NCI-H1694 treated with DMSO at 0.1 percent for 48 hours (cell line): ENCODE measurements at regions not wholly inside any gene's neighbourhood (a gene's known extent, or its start where the extent isn't known, plus 50 kb on each side); places are given as distances from the start of the nearest gene placed in this dataset.
"Not testable (repeated sequence)": the region's sequence is repeated elsewhere in the genome, so short reads cannot be mapped to it uniquely, and the experiment has no call there.

ENCODE experiments used
- DNase-seq: peaks from one replicate; lab custom pipeline; 2025; lab: John Stamatoyannopoulos, UW

DNA sequence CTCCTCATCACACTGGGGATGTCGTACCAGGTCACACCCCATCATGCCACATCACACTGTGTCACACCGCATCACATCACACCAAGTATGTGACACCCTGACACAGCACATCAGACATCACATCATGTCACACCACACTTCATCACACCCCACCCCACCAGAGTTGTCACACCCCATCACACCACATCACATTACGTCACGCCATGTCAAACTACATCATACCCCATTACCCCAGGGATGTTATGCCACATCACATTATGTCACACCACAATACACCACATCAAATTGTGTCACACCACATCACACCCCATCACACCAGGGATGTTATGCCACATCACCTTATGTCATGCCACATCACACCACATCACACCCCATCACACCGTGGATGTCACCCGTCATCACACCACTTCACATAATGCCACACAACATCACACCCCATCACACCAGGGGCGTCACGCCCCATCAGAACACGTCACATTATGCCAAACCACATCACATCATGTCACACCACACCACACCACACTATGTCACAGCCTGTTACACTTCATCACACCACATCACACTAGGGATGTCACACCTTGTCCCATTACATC is 133.6 kb downstream of the TMEM121 start:
- no peak for DNase-seq

DNA sequence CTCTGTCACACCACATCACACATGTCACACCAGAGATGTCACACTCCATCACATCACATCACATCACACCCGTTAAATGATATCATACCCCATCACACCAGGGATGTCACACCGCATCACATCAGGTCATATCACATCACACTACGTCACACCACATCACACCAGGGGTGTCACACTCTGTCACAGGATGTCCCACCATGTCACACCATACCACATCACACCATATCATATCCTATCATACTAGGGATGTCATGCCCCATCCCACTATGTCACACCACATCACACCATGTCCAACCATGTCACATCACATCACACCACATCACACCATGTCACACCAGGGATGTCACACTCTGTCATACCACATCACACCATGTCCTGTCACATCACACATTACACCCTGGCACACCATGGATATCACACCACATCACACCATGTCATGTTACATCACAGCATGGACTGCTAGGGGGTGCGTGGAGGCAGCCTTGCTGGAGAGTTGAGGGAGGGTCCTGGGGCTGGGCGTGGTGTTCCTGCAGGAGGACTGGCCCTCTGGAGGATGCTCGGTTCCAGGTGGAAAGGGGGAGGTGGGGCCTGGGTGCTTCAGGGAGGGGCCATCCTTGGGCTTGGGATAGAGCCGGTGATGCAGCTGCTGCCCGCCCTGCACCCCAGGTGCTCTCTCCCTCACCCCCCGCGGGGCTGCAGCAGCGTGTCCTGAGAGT is 134.6 kb downstream of the TMEM121 start:
- no peak for DNase-seq

DNA sequence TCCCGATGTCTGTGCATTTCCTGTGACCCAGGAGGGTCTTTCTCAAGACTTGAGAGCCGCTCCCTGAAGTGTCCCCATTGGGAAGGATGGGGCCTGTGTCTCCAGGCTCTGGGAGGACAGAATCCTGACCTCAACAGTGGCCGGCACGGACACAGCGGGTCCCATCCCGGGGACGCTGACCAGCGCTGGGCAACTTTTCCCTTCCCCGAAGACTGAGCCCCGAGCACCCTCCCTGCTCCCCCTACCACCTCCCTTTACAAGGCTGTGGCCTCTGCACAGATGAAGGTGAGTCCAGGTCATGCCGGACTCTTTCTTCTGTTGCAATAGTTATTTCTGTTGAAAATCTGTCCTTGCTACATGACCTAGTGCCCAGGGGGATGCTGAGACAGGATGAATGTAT is 135.7 kb downstream of the TMEM121 start:
- DNase-seq, result not testable (repeated sequence)

DNA sequence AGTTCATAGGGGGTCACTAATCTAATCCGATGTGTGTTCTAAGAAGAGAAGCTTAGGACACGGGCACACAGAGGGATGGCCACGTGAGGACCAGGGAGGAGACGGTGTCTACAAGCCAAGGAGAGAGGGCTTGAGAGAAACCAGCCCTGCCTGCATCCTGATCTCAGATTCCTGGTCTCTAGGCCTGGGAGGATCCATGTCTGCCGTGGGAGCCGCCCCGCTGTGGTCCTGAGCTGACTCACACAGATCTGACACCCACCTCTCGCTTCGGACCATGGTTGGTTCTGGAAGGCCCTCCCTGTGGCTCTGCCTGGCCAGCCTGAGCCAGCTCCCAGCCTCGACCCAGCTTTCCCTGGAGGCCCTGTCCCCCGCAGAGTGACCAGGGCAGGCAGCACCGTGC is 136.2 kb downstream of the TMEM121 start:
- not testable (repeated sequence) for DNase-seq

DNA sequence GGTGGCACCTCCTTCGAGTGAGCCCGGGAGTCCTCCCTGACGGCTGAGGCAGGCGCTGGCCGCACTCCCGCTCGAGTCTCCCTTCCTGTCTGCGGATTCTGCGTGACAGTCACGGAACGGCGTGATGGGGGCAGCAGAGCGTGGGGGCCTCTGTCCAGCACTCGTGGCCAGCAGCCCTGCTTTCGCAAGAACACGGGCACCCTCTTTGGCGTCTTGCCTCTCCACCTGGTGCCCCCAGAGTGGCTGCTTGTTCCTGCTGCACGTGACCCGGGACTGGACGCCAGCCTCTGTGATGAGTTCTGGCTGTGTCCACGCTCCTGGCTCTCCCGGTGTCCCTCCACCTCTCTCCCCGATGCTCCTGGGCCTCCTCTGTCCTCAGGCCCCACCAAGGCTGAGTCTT is 136.9 kb downstream of the TMEM121 start:
- DNase-seq, result not testable (repeated sequence)

DNA sequence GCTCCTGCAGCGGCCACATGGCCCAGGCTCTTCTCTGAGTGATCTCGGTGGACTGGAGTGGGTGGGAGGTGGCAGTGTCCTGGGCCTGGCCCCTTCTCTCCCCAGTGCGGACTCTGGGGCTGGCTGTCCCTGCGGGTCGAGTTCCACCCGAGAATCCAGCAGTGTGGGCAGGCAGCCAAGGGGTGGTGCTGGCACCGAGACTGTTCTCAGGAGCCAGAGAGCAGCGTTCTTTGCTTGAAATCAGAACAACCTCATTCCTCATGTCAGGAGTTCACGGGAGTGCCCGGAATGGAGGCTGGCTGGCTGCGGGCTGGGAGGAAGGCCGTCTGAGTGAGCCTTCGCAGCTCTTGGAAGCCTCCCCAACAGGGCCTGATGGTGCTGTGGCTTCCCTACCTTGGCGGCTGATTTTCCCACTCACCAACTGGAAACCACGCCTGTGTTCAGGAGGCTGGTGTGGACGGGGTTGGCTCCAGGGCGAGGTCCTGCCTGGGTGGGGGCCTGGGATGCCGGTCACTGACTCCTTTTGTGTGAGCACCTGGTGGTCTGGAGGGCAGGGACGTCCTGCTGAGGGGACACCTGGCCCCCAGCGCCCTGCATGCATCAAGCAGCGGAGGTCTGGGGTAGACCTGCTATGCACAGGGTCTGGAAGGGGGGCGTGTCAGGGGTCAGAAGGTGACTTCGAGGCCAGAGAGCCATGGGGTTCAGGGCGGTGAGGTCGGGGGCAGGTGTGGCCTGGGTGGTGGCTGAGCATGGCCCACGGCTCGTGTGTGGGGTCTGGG is 137.6 kb downstream of the TMEM121 start:
- DNase-seq, result not testable (repeated sequence)

DNA sequence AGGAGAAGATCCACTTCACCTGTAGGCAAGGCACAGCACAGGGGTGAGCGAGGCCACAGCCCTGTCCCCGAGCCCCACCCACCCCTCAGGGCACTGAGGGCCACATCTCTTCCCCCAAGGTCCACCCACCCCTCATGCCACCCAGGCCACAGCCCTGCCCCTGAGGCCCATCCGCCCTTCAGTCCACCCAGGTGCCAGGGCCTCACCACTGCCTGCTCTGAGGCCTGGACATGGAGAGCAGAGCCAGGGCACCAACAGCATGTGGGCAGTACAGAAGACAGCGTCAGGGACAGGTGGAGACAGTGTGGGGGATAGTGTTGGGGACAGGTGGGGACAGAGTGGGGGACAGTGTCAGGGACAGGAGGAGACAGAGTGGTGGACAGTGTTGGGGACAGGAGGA is 138.3 kb downstream of the TMEM121 start:
- DNase-seq, result no peak

DNA sequence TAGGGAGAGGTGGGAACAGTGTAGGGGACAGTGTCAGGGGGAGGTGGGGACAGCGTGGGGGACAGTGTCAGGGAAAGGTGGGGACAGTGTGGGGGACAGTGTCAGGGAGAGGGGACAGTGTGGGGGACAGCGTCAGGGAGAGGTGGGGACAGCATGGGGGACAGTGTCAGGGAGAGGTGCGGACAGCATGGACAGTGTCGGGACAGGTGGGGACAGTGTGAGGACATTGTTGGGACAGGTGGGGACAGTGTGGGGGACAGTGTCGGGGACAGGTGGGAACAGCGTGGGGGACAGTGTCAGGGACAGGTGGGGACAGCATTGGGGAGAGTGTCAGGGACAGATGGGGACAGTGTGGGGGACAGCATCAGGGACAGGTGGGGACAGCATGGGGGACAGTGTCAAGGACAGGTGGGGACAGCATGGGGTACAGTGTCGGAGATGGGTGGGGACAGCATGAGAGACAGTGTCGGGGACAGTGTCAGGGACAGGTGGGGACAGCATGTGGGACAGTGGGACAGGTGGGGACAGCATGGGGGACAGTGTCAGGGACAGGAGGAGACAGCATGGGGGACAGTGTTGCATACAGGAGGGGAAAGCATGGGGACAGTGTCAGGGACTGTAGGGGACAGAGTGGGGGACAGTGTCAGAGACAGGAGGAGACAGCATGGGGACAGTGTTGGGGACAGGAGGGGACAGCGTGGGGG is 139.0 kb downstream of the TMEM121 start:
- DNase-seq, result no peak

DNA sequence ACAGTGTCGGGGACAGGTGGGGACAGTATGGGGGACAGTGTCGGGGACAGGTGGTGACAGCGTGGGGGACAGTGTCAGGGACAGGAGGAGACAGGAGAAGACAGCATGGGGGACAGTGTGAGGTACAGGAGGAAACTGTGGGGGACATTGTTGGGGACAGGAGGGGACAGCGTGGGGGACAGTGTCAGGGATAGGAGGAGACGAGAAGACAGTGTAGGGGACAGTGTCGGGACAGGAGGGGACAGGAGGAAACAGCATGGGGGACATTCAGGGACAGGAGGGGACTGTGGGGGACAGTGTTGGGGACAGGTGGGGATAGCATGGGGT is 139.5 kb downstream of the TMEM121 start:
- DNase-seq, result no peak

DNA sequence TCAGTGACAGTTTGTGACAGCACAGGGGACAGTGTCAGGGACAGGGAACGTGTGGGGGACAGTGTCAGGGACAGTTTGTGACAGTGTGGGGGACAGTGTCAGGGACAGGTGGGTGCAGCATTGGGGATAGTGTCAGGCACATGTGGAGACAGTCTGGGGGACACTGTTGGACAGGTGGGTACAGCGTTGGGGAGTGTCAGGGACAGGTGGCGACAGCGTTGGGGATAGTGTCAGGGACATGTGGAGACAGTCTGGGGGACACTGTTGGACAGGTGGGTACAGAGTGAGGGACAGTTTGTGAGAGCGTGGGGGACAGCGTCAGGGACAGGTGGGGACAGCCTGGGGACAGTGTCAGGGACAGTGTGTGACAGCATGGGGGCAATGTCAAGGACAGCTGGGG is 140.0 kb downstream of the TMEM121 start:
- DNase-seq, result no peak

DNA sequence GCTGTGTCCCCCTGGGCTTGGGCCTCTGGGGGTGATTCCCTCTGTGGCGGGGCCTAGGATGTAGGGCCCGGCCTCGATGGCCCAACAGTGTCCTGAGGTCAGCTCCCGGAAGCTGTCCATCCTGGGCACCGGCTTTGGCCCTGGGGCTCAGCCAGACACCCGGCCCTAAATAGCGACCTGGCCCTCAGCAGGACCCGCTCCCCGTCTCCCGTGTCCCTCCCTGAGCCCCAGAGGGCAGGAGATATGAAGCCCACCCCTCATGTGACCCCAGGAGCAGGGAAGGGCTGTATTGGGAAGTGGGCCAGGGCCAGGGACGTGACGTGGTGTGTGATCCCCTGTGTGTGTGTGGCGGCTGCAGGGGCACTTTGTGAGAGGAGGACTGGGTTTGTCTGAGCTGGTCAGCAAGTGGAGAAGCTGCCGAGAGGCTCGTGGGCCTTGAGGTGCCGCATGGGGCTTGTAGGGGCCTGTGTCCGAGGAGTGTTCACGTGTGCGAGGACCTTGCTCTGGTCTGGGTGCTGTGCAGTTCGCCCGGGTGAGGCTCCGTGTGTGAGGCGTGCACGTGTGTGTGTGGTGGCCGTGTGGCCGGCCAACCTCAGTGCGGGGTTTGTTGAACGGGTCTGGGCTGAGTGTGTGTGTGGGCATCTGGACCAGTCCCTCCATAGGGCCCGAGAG is 140.7 kb downstream of the TMEM121 start:
- not testable (repeated sequence) for DNase-seq

DNA sequence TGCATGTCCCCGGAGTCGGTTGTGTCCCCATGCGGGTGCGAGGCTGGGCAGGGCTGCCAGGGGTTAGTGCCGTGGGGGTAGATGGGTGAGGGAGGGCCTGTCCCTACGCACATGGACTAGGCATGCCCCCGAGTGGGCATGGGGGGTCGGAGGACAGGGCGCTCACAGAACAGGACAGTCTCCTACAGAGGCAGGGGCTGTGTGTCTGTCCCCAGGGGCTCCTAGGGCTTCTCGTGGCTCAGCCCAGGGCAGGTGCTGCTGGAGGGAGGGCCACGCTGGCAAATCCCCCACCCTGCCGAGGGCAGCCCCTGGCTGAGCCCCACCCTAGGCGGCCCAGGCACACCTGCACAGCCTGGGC is 141.3 kb downstream of the TMEM121 start:
- DNase-seq, result not testable (repeated sequence)

DNA sequence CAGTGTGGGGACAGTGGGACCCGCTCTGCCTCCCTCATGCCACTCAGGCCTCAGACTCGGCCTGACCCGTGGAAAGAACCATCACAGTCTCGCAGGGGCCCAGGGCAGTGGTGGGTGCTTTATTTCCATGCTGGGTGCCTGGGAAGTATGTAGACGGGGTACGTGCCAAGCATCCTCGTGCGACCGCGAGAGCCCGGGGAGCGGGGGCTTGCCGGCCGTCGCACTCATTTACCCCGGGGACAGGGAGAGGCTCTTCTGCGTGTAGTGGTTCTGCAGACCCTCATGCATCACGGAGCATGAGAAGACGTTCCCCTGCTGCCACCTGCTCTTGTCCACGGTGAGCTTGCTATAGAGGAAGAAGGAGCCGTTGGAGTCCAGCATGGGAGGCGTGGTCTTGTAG is 141.6 kb downstream of the TMEM121 start:
- DNase-seq, result not testable (repeated sequence)

DNA sequence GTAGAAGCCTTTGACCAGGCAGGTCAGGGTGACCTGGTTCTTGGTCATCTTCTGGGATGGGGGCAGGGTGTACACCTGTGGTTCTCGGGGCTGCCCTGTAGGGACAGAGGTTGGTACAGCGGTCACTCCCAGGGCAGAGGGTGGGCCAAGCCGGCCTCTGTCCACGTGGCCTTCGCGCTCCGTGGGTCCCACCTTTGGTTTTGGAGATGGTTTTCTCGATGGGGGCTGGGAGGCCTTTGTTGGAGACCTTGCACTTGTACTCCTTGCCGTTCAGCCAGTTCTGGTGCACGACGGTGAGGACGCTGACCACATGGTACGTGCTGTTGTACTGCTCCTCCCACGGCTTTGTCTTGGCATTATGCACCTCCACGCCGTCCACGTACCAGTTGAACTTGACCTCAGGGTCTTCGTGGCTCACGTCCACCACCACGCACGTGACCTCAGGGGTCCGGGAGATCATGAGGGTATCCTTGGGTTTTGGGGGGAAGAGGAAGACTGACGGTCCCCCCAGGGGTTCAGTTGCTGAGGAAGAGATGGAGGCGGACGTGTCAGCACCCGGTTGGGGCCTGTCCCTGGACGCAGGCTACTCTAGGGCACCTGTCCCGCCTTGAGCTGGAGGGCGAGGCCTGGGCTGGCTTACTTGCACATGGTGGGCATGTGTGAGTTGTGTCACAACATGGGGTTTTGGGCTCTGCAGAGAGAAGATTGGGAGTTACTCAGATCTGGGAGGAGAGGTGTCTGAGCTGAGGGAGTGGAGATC is 142.3 kb downstream of the TMEM121 start:
- not testable (repeated sequence) for DNase-seq

DNA sequence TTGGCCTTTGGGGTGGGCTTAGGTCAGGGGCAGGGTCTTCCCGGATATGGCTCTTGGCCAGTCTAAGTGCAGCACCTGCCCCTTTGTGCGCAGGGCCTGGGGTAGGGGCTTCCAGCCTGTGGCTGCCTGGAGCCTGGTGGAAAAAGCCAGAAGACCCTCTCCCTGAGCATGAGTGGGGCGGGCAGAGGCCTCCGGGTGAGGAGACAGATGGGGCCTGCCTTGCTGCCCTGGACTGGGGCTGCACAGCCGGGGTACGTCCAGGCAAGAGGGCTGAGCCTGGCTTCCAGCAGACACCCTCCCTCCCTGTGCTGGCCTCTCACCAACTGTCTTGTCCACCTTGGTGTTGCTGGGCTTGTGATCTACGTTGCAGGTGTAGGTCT is 142.8 kb downstream of the TMEM121 start:
- not testable (repeated sequence) for DNase-seq

DNA sequence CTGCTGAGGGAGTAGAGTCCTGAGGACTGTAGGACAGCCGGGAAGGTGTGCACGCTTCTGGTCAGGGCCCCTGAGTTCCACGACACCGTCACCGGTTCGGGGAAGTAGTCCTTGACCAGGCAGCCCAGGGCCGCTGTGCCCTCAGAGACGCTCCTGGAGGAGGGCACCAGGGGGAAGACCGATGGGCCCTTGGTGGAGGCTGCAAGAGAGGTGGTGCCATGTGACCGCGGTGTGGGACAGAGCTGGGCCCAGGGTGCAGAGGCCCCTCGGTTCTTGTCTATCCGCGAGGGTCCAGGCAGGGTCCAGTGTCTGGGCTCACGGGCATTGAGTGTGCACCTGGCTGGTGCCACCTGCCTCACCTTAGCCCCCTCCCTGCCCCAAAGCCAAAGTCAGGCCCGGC is 143.3 kb downstream of the TMEM121 start:
- DNase-seq, result not testable (repeated sequence)

DNA sequence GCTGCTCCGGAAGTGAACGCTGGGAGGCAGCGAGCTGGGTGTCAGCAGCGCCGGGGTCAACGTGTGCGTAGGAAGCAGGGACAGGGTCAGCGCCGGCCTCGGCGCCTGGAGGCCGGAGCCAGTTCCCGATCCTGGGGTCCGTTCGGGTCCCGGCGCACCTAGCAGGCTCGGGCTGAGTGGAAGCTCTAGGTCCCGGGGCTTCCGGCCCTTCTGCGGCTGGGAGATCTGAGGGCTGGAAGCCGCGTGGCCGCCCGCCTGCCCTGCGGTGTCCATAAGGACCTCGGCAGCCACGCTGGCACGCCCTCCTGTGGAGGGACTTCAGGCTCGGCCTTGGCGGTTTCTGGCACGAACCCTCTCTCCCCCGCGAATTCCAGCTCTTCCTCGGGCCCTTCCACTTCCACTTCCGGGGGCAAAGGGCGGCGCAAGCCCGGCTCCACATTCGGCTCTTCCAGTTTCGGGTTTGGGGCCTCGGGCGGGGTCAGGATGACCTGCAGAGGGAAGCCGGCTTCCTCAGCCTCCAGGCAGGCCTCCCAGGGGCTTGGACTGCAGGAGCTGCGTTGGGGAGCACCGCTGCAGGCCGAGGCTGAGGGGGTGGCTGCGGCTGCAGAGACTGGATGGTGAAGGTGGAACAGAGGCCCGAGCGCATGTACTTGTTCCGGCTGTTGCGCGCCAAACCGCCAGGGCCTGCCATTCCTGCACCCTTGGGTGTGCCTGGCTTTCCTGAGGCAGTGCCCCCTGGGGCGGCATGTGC is 146.2 kb downstream of the TMEM121 start:
- not testable (repeated sequence) for DNase-seq

DNA sequence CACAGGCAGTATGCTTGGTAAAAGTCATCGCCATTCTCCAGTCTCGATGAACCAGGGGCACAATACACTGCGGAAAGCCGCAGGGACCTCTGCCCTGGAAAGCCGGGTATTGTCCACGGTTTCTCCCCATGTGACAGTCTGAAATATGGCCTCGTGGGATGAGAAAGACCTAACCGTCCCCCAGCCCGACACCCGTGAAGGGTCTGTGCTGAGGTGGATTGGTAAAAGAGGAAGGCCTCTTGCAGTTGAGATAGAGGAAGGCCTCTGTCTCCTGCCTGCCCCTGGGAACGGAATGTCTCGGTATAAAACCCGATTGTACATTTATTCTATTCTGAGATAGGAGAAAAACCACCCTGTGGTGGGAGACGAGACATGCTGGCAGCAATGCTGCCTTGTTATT is 149.1 kb downstream of the TMEM121 start:
- not testable (repeated sequence) for DNase-seq

DNA sequence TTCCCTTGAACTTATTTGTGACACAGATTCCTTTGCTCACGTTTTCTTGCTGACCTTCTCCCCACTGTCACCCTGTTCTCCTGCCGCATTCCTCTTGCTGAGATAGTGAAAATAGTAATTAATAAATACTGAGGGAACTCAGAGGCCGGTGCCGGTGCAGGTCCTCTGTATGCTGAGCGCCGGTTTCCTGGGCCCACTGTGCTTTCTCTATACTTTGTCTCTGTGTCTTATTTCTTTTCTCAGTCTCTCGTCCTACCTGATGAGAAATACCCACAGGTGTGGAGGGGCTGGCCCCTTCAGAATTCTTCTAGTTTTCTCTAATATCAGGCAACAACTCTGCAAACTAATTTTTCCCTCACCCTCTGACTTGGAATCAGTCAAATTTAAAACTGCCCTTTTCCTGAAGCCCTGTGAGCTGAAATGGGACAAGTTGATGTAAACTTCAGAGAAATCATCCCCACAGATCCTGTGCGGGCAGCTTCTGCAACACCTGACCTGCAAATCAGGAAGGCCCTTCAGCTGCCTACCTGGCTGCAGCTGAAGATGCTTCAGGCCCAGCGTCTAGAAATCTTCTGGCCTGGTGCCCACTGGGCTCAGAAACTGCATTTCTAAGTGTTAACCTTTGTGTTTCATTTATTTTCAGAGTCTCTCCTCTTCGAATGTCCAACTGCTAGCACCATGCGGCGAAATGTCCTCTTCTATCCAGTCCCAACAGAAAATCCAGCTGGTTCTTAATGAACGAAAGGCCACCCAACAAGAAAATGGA is 149.7 kb downstream of the TMEM121 start:
- DNase-seq, result not testable (repeated sequence)

DNA sequence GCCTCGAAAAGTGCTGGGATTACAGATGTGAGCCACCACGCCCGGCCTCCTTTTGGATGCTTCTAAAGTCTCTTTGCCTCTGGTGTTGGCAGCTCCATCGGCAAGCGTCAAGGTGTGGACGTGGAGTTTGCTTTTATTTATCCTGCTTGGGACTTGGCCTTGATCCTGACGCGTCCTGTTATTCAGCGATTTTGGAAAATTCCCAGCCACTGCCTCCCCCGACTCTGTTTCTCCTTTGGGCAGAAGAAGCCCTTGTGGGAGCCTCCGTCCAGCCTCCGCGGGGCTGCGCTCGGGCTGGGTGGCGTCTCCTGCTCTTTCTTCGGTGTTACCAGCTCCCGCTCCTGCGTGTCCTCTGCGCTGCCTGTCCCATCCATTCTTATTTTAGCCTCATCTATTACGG is 151.7 kb downstream of the TMEM121 start:
- not testable (repeated sequence) for DNase-seq
